Activated naive CD4-positive, alpha-beta T cell treated with Interleukin-2 at 50 U/mL for 16 hours (primary cell): ENCODE measurements at regions not wholly inside any gene's neighbourhood (a gene's known extent, or its start where the extent isn't known, plus 50 kb on each side); places are given as distances from the start of the nearest gene placed in this dataset.

Experiments used
- DNase-seq: peaks from one replicate; pipeline ENCODE4 v3.0.0-alpha.2; 2020

DNA sequence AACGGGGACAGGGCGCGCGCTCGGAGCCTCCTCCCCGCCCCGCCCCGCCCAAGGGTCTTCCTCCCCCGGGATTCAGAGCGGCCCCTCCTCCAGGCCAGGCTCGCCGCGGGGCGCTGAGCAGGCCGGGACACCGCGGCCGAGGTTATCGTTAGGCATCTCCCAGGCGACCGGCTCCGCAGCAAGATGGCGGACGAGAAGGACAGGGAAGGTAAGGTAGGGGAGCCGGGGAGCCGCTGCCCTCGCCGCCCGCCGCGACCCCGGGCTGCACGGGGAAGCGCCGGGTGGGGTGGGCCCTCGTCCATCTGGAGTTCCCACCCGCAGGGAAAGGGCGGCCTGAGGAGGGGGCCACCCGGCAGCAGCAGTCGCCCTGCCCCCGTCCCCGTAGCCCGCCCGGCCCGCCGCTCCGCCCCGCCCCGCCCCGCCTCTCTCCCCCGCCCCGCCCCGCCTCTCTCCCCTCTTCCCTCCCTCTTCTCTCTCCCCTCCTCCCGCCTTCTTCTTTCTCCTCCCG, 105.9 kb upstream of the HNRNPU start:
- DNase-seq: peak; percentile 74

- peak; percentile 66 for DNase-seq
Measured at GRCh38 chr1:244969355-244970235, 105.3 kb upstream of the HNRNPU start.

- DNase-seq: no peak
Measured at GRCh38 chr1:244968881-244969280, 104.5 kb upstream of the HNRNPU start.

GRCh38 chr1:244968471-244968871, 104.1 kb upstream of the HNRNPU start:
- DNase-seq: no peak

DNA sequence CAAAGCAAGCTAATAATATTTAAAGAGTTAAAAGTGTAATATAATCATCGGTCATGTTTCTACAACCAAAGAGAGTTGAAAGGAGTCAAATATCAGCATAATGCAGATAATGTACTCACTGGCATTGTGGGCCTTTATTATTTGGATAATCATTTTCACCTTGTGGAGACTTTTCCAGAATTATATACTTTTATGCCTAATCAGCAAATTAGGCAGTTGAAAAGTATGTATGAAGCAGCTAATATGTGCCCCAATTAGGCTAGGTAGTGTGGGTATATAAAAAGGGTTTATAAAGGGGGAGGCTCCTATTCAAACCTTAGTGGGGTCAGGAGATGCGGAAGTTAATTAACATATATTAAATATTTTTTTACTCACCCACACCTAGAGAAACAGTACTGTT, 102.8 kb upstream of the HNRNPU start:
- no peak for DNase-seq

DNA sequence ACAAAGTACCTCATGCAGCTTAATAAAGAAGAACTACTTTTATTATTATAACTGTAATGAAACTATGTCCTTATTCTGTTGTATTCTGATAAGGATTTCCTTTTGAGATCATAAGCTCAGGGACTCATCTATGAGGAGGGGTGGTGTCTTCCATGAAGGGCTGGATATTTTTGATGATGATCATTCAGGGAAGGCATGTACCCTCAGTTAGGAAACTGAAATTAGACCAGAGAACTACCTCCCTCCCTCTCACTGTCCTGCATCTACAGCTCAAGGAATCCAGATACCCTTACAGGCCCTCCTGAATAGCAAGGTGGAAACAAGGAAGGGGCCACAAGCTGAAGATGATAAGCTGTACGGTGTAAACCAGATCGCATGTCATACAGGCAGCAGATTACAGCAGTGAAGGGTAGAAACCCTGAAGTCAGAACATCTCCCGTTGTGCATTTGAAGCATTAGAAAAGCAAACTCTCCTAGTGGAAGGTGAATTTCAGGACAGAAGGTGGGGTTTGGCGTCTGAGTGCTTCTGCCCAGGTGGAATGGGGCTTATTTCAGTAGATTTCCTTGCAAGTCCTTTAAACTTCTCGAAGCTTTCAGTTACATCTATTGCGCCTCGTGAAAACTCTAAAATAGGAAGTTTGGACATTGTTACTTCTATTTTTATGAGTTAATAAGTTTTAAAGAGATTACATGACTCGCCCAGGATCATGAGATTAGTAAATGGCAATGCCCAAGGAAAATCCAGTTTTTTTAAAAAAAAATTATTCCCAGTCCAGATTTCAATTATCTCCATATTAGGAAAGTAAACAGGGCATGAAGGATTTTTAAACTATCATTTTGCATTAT, 101.1 kb upstream of the HNRNPU start:
- no peak for DNase-seq

DNA sequence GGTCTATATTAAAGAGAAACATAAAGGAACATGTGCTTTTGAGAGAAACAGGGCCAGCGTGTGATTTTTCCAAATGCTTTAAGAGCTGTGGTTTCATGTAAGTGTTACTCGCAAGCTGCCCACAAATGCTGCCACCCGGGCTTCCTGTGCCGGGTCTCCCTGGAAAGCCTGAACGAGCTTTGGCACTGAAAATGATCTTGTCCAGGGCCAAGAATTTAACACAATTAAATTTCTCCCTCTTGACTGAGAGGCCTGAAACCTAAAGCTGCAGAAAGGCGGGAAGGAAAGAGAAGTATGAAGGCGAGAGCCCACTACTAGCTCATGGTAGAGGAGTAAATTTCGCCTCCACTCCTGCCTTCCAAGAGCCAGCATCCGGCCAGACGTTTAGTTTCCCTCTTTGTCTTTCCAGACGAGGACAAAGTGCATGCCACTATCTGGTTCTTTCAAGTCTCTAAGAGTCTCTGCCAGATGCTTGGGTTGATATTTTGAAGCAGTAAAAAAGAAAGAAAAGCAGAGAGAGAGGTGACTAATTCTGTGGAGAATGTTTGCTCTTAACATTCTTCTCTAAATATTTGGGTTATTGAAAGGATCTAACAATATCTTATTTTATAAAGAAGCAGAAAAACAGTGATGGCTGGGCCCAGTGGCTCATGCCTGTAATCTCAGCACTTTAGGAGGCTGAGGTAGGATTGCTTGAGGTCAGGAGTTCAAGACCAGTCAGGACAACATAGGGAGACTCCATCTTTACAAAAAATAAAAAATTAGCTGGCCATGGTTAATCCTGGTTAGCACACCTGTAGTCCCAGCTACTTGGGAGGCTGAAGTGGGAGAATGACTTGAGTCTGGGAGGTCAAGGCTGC, 100.0 kb upstream of the HNRNPU start:
- DNase-seq: no peak

DNA sequence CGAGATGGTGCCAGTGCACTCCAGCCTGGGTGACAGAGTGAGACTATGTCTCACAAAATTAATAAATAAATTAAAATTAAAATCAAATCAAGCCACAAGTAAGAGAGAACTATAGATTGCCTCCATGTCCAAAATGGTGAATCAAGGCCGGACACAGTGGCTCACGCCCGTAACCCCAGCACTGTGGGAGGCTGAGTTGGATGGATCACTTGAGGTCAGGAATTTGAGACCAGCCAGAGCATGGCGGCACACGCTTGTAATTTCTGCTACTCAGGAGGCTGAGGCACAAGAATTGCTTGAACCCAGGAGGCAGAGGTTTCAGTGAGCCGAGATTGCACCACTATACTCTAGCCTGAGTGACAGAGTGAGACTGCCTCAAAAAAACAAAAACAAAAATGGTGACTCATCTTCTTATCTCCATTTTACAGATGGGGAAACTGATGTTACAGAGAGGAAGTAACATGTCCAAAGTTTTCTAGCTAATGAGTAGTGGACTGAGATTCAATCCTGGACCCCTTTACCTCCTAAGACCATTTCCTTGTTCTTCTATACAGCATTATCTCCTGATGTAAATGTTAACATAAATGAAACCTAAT, 99.0 kb upstream of the HNRNPU start:
- DNase-seq: no peak

GRCh38 chr1:244962130-244962529, 97.8 kb upstream of the HNRNPU start:
- DNase-seq: no peak

- no peak for DNase-seq
Measured at GRCh38 chr1:244960904-244961303, 96.6 kb upstream of the HNRNPU start.

- no peak for DNase-seq
Measured at GRCh38 chr1:244958593-244958992, 94.2 kb upstream of the HNRNPU start.

DNA sequence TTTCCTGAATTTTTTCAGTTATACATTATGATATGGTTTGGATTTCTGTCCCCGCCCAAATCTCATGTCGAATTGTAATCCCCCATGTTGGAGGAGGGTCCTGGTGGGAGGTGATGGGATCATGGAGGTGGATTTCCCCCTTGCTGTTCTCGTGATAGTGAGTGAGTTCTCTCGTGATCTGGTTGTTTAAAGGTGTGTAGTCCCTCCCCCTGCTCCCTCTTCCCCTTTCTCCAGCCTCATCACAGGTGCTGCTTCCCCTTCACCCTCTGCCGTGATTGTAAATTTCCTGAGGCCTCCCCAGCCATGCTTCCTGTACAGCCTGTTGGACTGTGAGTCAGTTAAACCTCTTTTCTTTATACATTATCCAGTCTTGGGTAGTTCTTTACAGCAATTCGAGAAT, 93.2 kb upstream of the HNRNPU start:
- DNase-seq: no peak

DNA sequence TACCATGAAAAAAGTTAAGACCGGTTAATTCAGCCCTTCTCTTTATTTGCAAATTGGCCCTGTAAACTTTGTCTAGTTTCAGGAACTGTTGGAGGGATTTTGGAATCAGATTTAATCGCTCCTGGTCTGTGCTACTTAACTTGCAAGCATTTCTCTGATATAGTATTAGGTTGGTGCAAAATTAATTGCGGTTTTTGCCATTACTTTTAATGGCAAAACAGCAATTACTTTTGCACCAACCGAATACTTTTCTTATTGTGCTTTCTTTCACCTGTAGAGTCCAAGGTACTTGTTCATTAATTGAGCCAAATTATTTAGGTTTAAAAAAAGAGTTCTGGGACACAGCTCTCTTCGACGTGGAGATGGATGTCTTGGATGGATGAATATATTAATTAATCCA, 92.8 kb upstream of the HNRNPU start:
- no peak for DNase-seq

- DNase-seq: no peak
Measured at GRCh38 chr1:244955661-244956060, 91.3 kb upstream of the HNRNPU start.

GRCh38 chr1:244954359-244954758, 90.0 kb upstream of the HNRNPU start:
- no peak for DNase-seq

- no peak for DNase-seq
Measured at GRCh38 chr1:244953901-244954300, 89.6 kb upstream of the HNRNPU start.

DNA sequence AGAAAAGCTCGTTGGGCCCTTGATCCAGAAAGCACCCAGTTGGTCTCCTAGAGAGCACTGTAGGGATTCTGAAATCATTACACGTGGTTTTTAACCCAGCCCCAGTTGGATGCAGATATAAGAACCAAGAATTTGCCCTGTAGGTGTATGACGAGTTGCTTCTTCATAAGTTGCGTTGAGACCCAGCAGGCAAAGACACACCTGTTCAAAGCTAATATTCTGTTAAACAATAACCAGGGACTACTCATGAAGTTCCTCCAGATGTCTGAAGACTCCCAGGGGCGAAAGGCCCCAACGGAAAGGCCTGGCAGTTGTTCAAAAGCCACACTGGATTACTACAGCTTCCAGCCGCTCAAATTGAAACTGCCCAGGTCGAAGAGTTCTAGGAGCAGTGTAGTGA, 88.6 kb upstream of the HNRNPU start:
- DNase-seq: no peak

DNA sequence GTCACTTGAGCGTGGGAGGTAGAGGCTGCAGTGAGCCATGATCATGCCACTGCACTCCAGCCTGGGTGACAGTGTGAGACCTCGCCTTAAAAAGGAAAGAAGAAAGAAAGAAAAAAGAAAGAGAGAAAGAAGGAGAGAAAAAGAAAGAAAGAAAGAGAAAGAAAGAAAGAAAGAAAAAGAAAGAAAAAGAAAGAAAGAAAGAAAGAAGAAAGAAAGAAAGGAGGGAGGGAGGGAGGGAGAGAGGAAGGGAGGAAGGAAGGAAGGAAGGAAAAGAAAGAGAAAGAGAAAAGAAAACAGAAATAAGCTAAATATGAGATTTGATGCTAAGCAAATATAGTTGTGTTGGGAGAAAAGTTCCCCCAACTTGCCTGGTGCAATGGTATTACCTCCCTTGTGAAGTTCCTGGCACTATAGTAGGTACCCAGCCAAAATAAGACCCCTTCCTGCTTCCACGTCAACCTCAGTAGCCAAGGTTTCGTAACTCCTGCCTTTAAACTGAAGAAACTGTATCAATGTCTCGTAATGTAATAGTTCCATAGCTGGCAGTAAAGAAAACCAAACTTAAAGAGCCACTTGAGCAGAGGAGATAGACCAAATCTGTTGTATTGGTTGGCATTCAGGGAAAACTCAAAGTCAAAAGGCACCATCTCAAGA, 88.1 kb upstream of the HNRNPU start:
- DNase-seq: no peak

DNA sequence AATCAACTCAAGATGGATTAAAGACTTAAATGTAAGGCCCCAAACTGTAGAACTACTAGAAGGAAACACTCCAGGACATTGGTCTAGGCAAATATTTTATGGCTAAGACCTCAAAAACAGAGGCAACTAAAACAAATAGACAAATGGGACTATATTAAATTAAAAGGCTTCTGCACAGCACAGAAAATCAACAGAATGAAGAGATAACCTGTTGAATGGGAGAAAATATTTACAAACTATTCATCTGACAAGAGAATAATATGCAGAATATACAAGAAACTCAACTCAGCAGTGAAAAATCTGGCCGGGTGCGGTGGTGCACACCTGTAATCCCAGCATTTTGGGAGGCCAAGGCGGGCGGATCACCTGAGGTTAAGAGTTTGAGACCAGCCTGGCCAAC, 84.1 kb upstream of the HNRNPU start:
- no peak for DNase-seq

- no peak for DNase-seq
Measured at GRCh38 chr1:244945109-244945671, 80.8 kb upstream of the HNRNPU start.

GRCh38 chr1:244941121-244941520, 76.8 kb upstream of the HNRNPU start:
- no peak for DNase-seq

DNA sequence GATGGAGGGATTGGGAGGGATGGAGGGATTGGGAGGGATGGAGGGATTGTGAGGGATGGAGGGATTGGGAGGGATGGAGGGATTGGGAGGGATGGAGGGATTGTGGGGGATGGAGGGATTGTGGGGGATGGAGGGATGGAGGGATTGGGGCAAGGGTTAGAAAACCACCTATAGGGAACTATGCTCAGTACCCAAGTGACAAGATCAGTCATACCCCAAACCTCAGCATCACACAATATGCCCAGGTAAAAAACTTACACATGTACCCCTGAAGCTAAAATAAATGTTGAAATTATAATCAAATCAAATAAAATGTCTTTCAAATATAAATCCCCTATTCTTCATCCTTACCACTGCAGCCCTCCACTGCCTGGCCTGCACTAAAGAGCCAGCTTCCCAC, 72.8 kb upstream of the HNRNPU start:
- no peak for DNase-seq
